ENCODE measurements at regions not wholly inside any gene's neighbourhood (a gene's known extent, or its start where the extent isn't known, plus 50 kb on each side); places are given as distances from the start of the nearest gene placed in this dataset.

DNA sequence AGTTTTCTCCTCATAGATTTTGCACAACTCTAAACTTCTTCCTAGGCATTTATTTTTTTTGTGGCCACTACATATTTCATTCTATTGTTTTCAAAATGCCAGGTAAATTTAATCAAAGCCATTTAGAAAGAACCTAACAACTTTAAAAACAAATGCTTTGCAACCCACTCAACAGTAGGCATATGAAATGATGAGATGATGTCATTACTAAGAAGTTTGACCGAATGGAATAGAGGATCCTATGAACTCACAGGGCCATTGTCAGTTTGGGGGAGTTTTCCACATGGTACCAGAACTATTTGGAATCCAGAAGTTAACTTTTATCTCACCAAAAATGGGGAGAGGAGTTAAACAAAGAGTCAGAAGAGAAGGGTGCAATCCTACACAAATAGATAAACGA is 100.7 kb upstream of the INHBA start:
- TF ChIP-seq, protein P1, sequence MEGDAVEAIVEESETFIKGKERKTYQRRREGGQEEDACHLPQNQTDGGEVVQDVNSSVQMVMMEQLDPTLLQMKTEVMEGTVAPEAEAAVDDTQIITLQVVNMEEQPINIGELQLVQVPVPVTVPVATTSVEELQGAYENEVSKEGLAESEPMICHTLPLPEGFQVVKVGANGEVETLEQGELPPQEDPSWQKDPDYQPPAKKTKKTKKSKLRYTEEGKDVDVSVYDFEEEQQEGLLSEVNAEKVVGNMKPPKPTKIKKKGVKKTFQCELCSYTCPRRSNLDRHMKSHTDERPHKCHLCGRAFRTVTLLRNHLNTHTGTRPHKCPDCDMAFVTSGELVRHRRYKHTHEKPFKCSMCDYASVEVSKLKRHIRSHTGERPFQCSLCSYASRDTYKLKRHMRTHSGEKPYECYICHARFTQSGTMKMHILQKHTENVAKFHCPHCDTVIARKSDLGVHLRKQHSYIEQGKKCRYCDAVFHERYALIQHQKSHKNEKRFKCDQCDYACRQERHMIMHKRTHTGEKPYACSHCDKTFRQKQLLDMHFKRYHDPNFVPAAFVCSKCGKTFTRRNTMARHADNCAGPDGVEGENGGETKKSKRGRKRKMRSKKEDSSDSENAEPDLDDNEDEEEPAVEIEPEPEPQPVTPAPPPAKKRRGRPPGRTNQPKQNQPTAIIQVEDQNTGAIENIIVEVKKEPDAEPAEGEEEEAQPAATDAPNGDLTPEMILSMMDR (IDR thresholded peaks at IDR 0.05), result no peak
- TF ChIP-seq POLR2A (IDR thresholded peaks at IDR 0.05), result no peak

All from lower leg skin (tissue), 3 donors.